GM23338 (cell line): ENCODE measurements at regions not wholly inside any gene's neighbourhood (a gene's known extent, or its start where the extent isn't known, plus 50 kb on each side); places are given as distances from the start of the nearest gene placed in this dataset.

Experiments
- ATAC-seq: fragments of 200-7000 bp; cut with Tn5 transposase; 3 replicates; pipeline ENCODE4 v1.9.1; 2020
- DNase-seq: peaks from one replicate; pipeline ENCODE4 v3.0.0-alpha.2; 2015; ENCODE audit warnings: low spot score
- H2AFZ ChIP-seq: fragments of 200-600 bp; sonication (generic); 2 replicates; pipeline ENCODE4 v1.8.0; 2016; ENCODE audit warnings: antibody characterized with exemption, mild to moderate bottlenecking, moderate library complexity
- H3F3A ChIP-seq: fragments of 200-600 bp; sonication (generic); replicated peaks from 2 replicates; pipeline ENCODE4 v1.8.0; 2017; ENCODE audit warnings: antibody characterized with exemption, mixed run types, low read depth
- H3K27ac ChIP-seq: fragments of 200-600 bp; sonication (generic); 2 replicates; pipeline ENCODE4 v1.6.1; 2016; ENCODE audit warnings: low read depth
- H3K27me3 ChIP-seq: fragments of 200-600 bp; sonication (generic); 2 replicates; pipeline ENCODE4 v1.8.0; 2016; ENCODE audit warnings: mild to moderate bottlenecking, mixed run types, moderate library complexity; ENCODE audit not compliant: insufficient read depth
- H3K36me3 ChIP-seq: fragments of 200-600 bp; sonication (generic); 2 replicates; pipeline ENCODE4 v1.8.0; 2016; ENCODE audit warnings: mild to moderate bottlenecking; ENCODE audit not compliant: insufficient read depth
- H3K4me1 ChIP-seq: fragments of 200-600 bp; sonication (generic); 2 replicates; pipeline ENCODE4 v1.8.0; 2016; ENCODE audit warnings: mild to moderate bottlenecking, moderate library complexity; ENCODE audit not compliant: insufficient read depth
- H3K4me2 ChIP-seq: fragments of 200-600 bp; sonication (generic); 2 replicates; pipeline ENCODE4 v1.7.1; 2017; ENCODE audit warnings: mixed run types
- H3K4me3 ChIP-seq: fragments of 200-600 bp; sonication (generic); 2 replicates; pipeline ENCODE4 v1.6.1; 2016; ENCODE audit warnings: mixed run types
- H3K79me2 ChIP-seq: fragments of 200-600 bp; sonication (generic); replicated peaks from 2 replicates; pipeline ENCODE4 v1.8.0; 2017; ENCODE audit warnings: mild to moderate bottlenecking; ENCODE audit not compliant: insufficient read depth
- H3K9me2 ChIP-seq: fragments of 200-600 bp; sonication (generic); 2 replicates; pipeline ENCODE4 v1.8.0; 2017; ENCODE audit not compliant: insufficient read depth
- H4K20me1 ChIP-seq: fragments of 200-600 bp; sonication (generic); replicated peaks from 2 replicates; pipeline ENCODE4 v1.8.0; 2017; ENCODE audit warnings: mild to moderate bottlenecking; ENCODE audit not compliant: insufficient read depth
- H3K27ac Mint-ChIP-seq: 2 replicates; pipeline ENCODE4 v1.8.0; 2020; ENCODE audit warnings: inconsistent platforms, mild to moderate bottlenecking, moderate library complexity, mixed read lengths
- H3K27me3 Mint-ChIP-seq: 3 replicates; pipeline ENCODE4 v1.8.0; 2022; ENCODE audit warnings: low read depth, mild to moderate bottlenecking, moderate library complexity, mixed read lengths, inconsistent platforms; ENCODE audit not compliant: insufficient read depth, poor library complexity
- H3K36me3 Mint-ChIP-seq: 3 replicates; pipeline ENCODE4 v1.8.0; 2021; ENCODE audit warnings: low read depth, mild to moderate bottlenecking, inconsistent platforms, moderate library complexity, mixed read lengths
- H3K4me1 Mint-ChIP-seq: 3 replicates; pipeline ENCODE4 v1.8.0; 2020; ENCODE audit warnings: mild to moderate bottlenecking, inconsistent platforms, mixed read lengths
- H3K4me3 Mint-ChIP-seq: 3 replicates; pipeline ENCODE4 v1.8.0; 2021; ENCODE audit warnings: moderate library complexity, mild to moderate bottlenecking, inconsistent platforms, mixed read lengths
- H3K9me3 Mint-ChIP-seq: 3 replicates; pipeline ENCODE4 v1.8.0; 2020; ENCODE audit warnings: moderate library complexity, mild to moderate bottlenecking, inconsistent platforms, mixed read lengths
- CREB1 ChIP-seq: fragments of 250-450 bp; sonication (Bioruptor Pico); IDR thresholded peaks from 2 replicates; pipeline ENCODE4 v1.5.0; 2020; ENCODE audit warnings: low read depth, mild to moderate bottlenecking, moderate library complexity
- EZH2 ChIP-seq: fragments of 200-600 bp; sonication (generic); IDR thresholded peaks from one replicate; pipeline ENCODE4 v1.8.0; 2017; ENCODE audit warnings: antibody characterized with exemption, mild to moderate bottlenecking, low read depth; ENCODE audit not compliant: unreplicated experiment
- EZH2phosphoT487 ChIP-seq: fragments of 200-600 bp; sonication (generic); IDR thresholded peaks from one replicate; pipeline ENCODE4 v1.8.1; 2018; ENCODE audit warnings: antibody characterized with exemption; ENCODE audit not compliant: unreplicated experiment
- JUNB ChIP-seq: IDR thresholded peaks from one replicate; pipeline ENCODE4 v1.6.1; 2016; ENCODE audit warnings: antibody characterized with exemption; ENCODE audit not compliant: unreplicated experiment
- NANOG ChIP-seq: IDR thresholded peaks from 2 replicates; pipeline ENCODE4 v1.6.1; 2016; ENCODE audit warnings: antibody characterized with exemption, borderline replicate concordance
- POLR2AphosphoS5 ChIP-seq: IDR thresholded peaks from 2 replicates; pipeline ENCODE4 v1.6.1; 2016; ENCODE audit warnings: antibody characterized with exemption, low read depth
- STAT1 ChIP-seq: IDR thresholded peaks from one replicate; pipeline ENCODE4 v1.6.1; 2016; ENCODE audit warnings: antibody characterized with exemption; ENCODE audit not compliant: unreplicated experiment
- ZNF114 ChIP-seq: fragments of 250-450 bp; sonication (Bioruptor Pico); IDR thresholded peaks from 2 replicates; pipeline ENCODE4 v1.5.0; 2020; ENCODE audit warnings: mild to moderate bottlenecking, moderate library complexity
- ZNF331 ChIP-seq: fragments of 250-450 bp; sonication (Bioruptor Pico); IDR thresholded peaks from 2 replicates; pipeline ENCODE4 v1.5.0; 2020; ENCODE audit warnings: low read depth, mild to moderate bottlenecking, moderate library complexity
- TF ChIP-seq, protein P1 (sequence below): IDR thresholded peaks from 2 replicates; pipeline ENCODE4 v1.6.1; 2016; ENCODE audit warnings: antibody characterized with exemption
- TF ChIP-seq, protein P2 (sequence below): IDR thresholded peaks from one replicate; pipeline ENCODE4 v1.6.1; 2018; ENCODE audit warnings: antibody characterized with exemption; ENCODE audit not compliant: unreplicated experiment
- TF ChIP-seq, protein P3 (sequence below): fragments of 250-450 bp; sonication (Bioruptor Pico); IDR thresholded peaks from 2 replicates; pipeline ENCODE4 v1.5.0; 2020; ENCODE audit warnings: mild to moderate bottlenecking, moderate library complexity
- TF ChIP-seq, protein P4 (sequence below), 2 experiments: fragments of 200-600 bp in 1 of 2; sonication (generic) in 1 of 2; conservative IDR thresholded peaks; 2 replicates each; pipeline versions ENCODE4 v1.5.1 to v1.6.1; 2016 to 2017; ENCODE audit warnings: antibody characterized with exemption in 2 of 2, low read depth in 2 of 2, mild to moderate bottlenecking in 2 of 2, moderate library complexity in 1 of 2

DNA sequence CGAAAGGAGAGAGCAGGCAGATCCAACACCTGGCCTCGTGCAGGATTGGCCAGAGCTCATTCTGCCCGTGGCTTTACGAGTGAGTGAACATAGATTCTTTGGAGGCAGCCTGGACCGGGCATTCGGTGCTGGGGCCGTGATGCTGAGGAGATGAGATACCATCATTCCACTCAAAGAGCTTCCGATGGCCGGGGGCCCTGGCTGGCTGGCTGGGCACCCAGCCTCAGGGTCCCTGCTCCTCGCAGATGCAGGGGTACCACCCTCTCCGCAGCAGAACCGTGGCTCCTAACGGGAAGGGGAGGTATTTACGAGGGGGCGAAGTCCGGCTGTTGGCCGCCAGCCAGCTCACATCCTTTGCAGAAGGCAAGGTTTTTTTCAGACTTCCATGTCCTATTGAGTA, 66.1 kb upstream of the FOXF1 start:
- Mint-ChIP-seq H3K4me3 (no peak overlapping the region), H3K27me3 (peaks cover 7% of the 10 kb centered on the region), H3K27ac (no peak overlapping the region), H3K9me3 (peaks cover 5% of the 10 kb centered on the region; the same call in 1 of the 3 replicates), H3K4me1 (no peaks in the 10 kb centered on the region), H3K36me3 (no peaks in the 10 kb centered on the region)
- H3K4me2 ChIP-seq, result no peak overlapping the region
- H3K4me3 ChIP-seq, result no peak overlapping the region
- no peak overlapping the region for H3K27ac ChIP-seq
- TF ChIP-seq EZH2 (no peak), ZNF331 (CRISPR knock-in tag) (no peak), ZNF114 (CRISPR knock-in tag) (no peak), POLR2AphosphoS5 (no peak), JUNB (no peak), STAT1 (no peak), CREB1 (no peak), NANOG (no peak), EZH2phosphoT487 (no peak)
- TF ChIP-seq, protein P1, sequence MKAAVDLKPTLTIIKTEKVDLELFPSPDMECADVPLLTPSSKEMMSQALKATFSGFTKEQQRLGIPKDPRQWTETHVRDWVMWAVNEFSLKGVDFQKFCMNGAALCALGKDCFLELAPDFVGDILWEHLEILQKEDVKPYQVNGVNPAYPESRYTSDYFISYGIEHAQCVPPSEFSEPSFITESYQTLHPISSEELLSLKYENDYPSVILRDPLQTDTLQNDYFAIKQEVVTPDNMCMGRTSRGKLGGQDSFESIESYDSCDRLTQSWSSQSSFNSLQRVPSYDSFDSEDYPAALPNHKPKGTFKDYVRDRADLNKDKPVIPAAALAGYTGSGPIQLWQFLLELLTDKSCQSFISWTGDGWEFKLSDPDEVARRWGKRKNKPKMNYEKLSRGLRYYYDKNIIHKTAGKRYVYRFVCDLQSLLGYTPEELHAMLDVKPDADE, result no peak
- TF ChIP-seq, protein P2, sequence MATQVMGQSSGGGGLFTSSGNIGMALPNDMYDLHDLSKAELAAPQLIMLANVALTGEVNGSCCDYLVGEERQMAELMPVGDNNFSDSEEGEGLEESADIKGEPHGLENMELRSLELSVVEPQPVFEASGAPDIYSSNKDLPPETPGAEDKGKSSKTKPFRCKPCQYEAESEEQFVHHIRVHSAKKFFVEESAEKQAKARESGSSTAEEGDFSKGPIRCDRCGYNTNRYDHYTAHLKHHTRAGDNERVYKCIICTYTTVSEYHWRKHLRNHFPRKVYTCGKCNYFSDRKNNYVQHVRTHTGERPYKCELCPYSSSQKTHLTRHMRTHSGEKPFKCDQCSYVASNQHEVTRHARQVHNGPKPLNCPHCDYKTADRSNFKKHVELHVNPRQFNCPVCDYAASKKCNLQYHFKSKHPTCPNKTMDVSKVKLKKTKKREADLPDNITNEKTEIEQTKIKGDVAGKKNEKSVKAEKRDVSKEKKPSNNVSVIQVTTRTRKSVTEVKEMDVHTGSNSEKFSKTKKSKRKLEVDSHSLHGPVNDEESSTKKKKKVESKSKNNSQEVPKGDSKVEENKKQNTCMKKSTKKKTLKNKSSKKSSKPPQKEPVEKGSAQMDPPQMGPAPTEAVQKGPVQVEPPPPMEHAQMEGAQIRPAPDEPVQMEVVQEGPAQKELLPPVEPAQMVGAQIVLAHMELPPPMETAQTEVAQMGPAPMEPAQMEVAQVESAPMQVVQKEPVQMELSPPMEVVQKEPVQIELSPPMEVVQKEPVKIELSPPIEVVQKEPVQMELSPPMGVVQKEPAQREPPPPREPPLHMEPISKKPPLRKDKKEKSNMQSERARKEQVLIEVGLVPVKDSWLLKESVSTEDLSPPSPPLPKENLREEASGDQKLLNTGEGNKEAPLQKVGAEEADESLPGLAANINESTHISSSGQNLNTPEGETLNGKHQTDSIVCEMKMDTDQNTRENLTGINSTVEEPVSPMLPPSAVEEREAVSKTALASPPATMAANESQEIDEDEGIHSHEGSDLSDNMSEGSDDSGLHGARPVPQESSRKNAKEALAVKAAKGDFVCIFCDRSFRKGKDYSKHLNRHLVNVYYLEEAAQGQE, result no peak
- TF ChIP-seq, protein P3, sequence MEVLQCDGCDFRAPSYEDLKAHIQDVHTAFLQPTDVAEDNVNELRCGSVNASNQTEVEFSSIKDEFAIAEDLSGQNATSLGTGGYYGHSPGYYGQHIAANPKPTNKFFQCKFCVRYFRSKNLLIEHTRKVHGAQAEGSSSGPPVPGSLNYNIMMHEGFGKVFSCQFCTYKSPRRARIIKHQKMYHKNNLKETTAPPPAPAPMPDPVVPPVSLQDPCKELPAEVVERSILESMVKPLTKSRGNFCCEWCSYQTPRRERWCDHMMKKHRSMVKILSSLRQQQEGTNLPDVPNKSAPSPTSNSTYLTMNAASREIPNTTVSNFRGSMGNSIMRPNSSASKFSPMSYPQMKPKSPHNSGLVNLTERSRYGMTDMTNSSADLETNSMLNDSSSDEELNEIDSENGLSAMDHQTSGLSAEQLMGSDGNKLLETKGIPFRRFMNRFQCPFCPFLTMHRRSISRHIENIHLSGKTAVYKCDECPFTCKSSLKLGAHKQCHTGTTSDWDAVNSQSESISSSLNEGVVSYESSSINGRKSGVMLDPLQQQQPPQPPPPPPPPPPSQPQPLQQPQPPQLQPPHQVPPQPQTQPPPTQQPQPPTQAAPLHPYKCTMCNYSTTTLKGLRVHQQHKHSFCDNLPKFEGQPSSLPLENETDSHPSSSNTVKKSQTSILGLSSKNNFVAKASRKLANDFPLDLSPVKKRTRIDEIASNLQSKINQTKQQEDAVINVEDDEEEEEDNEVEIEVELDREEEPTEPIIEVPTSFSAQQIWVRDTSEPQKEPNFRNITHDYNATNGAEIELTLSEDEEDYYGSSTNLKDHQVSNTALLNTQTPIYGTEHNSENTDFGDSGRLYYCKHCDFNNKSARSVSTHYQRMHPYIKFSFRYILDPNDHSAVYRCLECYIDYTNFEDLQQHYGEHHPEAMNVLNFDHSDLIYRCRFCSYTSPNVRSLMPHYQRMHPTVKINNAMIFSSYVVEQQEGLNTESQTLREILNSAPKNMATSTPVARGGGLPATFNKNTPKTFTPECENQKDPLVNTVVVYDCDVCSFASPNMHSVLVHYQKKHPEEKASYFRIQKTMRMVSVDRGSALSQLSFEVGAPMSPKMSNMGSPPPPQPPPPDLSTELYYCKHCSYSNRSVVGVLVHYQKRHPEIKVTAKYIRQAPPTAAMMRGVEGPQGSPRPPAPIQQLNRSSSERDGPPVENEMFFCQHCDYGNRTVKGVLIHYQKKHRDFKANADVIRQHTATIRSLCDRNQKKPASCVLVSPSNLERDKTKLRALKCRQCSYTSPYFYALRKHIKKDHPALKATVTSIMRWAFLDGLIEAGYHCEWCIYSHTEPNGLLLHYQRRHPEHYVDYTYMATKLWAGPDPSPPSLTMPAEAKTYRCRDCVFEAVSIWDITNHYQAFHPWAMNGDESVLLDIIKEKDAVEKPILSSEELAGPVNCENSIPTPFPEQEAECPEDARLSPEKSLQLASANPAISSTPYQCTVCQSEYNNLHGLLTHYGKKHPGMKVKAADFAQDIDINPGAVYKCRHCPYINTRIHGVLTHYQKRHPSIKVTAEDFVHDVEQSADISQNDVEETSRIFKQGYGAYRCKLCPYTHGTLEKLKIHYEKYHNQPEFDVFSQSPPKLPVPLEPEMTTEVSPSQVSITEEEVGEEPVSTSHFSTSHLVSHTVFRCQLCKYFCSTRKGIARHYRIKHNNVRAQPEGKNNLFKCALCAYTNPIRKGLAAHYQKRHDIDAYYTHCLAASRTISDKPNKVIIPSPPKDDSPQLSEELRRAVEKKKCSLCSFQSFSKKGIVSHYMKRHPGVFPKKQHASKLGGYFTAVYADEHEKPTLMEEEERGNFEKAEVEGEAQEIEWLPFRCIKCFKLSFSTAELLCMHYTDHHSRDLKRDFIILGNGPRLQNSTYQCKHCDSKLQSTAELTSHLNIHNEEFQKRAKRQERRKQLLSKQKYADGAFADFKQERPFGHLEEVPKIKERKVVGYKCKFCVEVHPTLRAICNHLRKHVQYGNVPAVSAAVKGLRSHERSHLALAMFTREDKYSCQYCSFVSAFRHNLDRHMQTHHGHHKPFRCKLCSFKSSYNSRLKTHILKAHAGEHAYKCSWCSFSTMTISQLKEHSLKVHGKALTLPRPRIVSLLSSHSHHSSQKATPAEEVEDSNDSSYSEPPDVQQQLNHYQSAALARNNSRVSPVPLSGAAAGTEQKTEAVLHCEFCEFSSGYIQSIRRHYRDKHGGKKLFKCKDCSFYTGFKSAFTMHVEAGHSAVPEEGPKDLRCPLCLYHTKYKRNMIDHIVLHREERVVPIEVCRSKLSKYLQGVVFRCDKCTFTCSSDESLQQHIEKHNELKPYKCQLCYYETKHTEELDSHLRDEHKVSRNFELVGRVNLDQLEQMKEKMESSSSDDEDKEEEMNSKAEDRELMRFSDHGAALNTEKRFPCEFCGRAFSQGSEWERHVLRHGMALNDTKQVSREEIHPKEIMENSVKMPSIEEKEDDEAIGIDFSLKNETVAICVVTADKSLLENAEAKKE (CRISPR knock-in tag), result no peak
- TF ChIP-seq, protein P4, sequence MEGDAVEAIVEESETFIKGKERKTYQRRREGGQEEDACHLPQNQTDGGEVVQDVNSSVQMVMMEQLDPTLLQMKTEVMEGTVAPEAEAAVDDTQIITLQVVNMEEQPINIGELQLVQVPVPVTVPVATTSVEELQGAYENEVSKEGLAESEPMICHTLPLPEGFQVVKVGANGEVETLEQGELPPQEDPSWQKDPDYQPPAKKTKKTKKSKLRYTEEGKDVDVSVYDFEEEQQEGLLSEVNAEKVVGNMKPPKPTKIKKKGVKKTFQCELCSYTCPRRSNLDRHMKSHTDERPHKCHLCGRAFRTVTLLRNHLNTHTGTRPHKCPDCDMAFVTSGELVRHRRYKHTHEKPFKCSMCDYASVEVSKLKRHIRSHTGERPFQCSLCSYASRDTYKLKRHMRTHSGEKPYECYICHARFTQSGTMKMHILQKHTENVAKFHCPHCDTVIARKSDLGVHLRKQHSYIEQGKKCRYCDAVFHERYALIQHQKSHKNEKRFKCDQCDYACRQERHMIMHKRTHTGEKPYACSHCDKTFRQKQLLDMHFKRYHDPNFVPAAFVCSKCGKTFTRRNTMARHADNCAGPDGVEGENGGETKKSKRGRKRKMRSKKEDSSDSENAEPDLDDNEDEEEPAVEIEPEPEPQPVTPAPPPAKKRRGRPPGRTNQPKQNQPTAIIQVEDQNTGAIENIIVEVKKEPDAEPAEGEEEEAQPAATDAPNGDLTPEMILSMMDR (conservative IDR thresholded peaks at IDR 0.05; ENCODE audit: low read depth in 2 of 2), result no peak
- ATAC-seq, result no peak
- no peaks in the 10 kb centered on the region for H4K20me1 ChIP-seq
- H3K79me2 ChIP-seq, result no peaks in the 10 kb centered on the region
- no peak for DNase-seq
- H3K9me2 ChIP-seq, result no peaks in the 10 kb centered on the region
- H3K27me3 ChIP-seq, result no peaks in the 10 kb centered on the region
- H3F3A ChIP-seq, result no peaks in the 10 kb centered on the region
- no peak overlapping the region for H2AFZ ChIP-seq
- H3K4me1 ChIP-seq, result no peaks in the 10 kb centered on the region
- no peaks in the 10 kb centered on the region for H3K36me3 ChIP-seq
